Uterus (tissue), 2 donors: ENCODE measurements at regions not wholly inside any gene's neighbourhood (a gene's known extent, or its start where the extent isn't known, plus 50 kb on each side); places are given as distances from the start of the nearest gene placed in this dataset.

ENCODE experiments used
- POLR2A ChIP-seq, 2 donors: fragments of 450-650 bp; IDR thresholded peaks; one replicate each; pipeline ENCODE4 v1.6.1; 2016; ENCODE audit warnings: antibody characterized with exemption in 2 of 2, mild to moderate bottlenecking in 1 of 2, moderate library complexity in 1 of 2
- TF ChIP-seq, protein P1 (sequence below), 4 experiments: fragments of 200-600 bp in 2 of 4; fragments of 450-650 bp in 2 of 4; sonication (generic) in 2 of 4; IDR thresholded peaks; one replicate each; pipeline ENCODE4 v1.5.1; 2016 to 2019; ENCODE audit warnings: antibody characterized with exemption in 4 of 4, mild to moderate bottlenecking in 2 of 4, moderate library complexity in 1 of 4

DNA sequence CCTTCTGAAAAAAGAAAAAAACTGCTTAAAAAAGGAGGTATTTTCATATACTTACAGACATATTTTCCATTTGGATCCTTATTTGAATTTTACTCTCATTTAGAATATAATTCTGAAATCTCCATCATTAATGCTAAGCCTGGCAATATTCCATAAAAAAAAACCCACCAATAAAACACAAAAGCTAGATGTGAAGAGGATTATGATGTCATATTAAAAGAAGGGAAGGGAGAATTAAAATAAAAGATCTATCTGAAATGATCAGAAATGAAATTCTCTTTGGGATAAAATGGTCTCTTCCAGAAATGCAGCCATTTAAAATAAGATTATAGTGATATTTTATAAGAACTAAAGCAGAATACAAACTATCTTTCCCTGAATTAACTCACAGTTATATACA lies 206.7 kb upstream of the CAMK1G start:
- TF ChIP-seq, protein P1, sequence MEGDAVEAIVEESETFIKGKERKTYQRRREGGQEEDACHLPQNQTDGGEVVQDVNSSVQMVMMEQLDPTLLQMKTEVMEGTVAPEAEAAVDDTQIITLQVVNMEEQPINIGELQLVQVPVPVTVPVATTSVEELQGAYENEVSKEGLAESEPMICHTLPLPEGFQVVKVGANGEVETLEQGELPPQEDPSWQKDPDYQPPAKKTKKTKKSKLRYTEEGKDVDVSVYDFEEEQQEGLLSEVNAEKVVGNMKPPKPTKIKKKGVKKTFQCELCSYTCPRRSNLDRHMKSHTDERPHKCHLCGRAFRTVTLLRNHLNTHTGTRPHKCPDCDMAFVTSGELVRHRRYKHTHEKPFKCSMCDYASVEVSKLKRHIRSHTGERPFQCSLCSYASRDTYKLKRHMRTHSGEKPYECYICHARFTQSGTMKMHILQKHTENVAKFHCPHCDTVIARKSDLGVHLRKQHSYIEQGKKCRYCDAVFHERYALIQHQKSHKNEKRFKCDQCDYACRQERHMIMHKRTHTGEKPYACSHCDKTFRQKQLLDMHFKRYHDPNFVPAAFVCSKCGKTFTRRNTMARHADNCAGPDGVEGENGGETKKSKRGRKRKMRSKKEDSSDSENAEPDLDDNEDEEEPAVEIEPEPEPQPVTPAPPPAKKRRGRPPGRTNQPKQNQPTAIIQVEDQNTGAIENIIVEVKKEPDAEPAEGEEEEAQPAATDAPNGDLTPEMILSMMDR (IDR thresholded peaks at IDR 0.05), result no peak
- TF ChIP-seq POLR2A (IDR thresholded peaks at IDR 0.05), result no peak
